T47D (cell line): ENCODE measurements at regions not wholly inside any gene's neighbourhood (a gene's known extent, or its start where the extent isn't known, plus 50 kb on each side); places are given as distances from the start of the nearest gene placed in this dataset.

Source experiments
- DNase-seq, 2 experiments: peaks; one replicate each; pipeline versions ENCODE4 v3.0.0 to v3.0.0-alpha.2; 2011 to 2012; ENCODE audit warnings: low read depth in 1 of 2, low spot score in 1 of 2
- JUND ChIP-seq: IDR thresholded peaks from 2 replicates; pipeline ENCODE4 v1.6.1; 2012; ENCODE audit warnings: low read depth
- in situ Hi-C: cut with HindIII; loops from 2 replicates; pipeline ENCODE4 v1.10.0; 2016; ENCODE audit warnings: low sequenced_read_pairs, low pct_unique_long_range_greater_than_20kb

DNA sequence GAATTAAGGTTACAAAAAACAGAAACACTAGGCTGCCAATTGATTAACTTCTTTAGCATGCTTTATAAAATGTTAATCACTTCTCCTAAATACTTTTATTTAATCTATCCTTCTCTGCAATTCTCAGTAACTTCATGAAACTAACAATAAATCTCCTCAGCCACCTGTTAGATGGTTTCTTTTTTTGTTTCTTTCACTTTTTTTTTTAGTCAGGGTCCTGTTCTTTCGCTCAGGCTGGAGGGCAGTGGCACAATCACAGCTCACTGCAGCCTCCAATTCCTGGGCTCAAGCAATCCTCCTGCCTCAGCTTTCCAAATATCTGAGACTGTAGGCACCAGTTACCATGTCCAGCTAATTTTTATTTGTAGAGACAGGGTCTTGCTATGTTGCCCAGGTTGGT, 213.4 kb upstream of the STK17B start:
- DNase-seq, result no peak
- in situ Hi-C loops, result no loop called here
- no peak for TF ChIP-seq JUND

- in situ Hi-C loops, result no loop called here
- no peak for DNase-seq
- no peak for TF ChIP-seq JUND
Measured at GRCh38 chr2:196389670-196390069, 218.3 kb upstream of the STK17B start.

DNA sequence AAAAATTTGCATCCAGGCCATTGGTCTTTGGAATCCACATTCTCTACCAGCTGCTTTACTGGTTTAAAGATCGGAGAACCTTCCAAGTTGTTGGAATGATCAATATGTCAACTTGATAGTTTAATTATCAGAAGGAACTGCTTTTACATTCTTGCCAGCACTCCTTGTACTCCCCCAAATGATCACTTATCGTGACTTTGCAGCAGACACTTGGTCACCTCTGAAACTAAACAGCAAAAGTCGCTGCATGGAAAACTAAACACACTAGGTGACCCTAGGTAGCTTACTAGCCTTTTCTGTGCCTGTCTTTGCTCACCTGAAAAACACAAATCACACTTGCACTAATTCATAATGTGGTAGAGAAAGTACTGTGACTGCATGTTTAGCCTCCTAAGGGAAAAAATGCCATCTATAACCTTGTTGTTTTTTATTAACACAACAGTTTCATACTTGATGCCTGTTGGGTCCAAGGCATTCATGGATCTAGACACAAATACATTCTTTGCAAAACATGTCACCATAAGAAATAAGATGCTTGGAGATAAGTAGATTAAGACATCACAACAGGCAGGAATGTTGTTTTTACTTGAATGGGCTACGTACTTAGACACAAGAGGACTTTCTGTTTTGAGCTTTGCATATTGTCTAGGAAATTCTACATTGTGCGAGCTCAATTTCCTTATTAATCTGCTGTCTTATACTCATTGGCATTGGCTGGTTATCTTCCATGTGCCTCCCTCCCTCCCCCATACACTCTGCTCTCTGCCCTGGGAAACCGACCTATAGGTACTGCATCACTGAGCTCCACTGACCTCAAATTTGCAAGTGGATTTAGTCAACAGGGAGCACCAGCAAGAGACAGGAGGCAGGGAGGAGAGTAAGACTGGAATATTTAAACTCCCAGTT, 219.1 kb upstream of the STK17B start:
- TF ChIP-seq JUND, result no peak
- in situ Hi-C loops, result no loop called here
- DNase-seq, result no peak

DNA sequence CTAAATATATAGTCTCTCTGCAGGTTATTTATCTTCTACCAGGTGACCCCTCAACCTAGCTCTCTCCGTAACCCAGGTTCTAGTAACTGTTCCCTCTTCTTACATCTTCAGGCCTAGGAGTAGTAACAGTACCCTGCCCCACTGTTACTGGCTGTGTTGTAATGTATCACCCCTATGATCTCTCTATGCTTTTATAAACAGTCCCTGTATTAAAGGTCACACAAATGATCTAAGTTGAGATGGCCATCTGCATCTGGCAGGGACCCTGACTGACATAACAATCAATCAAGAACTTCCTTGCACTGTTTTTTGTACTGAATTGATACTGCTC, 219.7 kb upstream of the STK17B start:
- in situ Hi-C loops, result no loop called here
- no peak for TF ChIP-seq JUND
- DNase-seq, result no peak

- no peak for DNase-seq
- TF ChIP-seq JUND, result no peak
- in situ Hi-C loops, result no loop called here
Measured at GRCh38 chr2:196399096-196399495, 227.7 kb upstream of the STK17B start.

GRCh38 chr2:196399722-196400691, 228.6 kb upstream of the STK17B start:
- in situ Hi-C loops, result no loop called here
- TF ChIP-seq JUND, result no peak
- DNase-seq, result no peak

- no peak for TF ChIP-seq JUND
- in situ Hi-C loops, result no loop called here
- no peak for DNase-seq
Measured at GRCh38 chr2:196403471-196403870, 232.1 kb upstream of the STK17B start.

- no peak for TF ChIP-seq JUND
- no peak for DNase-seq
- in situ Hi-C loops, result no loop called here
Measured at GRCh38 chr2:196404276-196404675, 232.9 kb upstream of the STK17B start.

DNA sequence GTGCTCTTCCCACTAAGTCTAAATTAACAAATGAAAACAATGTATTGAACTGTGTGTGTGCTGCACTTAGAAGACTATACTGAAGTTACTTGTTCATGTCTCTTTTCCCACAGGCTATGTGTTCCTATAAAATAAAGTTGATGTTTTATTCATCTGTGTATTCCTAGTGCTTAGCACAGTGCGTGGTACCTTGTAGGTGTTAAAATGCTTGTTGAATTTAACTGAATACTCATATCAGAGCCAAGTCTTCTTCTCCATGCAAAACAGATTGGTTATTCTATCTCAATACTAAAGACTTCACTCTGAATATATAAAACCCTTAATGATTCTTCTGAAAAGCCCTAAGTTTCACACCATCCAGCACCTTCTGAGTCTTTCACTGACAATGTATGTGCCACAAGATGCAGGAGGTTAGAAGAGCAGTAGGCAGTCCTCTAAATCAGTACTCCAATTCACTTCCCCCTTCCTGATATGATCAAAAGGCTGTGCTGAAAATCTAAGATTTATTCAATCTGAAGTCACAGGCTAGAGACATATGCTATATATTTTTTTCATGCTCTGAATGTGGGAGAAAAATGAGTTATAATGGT, 231.7 kb upstream of the CCDC150 start:
- DNase-seq, result no peak
- in situ Hi-C loops, result no loop called here
- TF ChIP-seq JUND, result no peak

DNA sequence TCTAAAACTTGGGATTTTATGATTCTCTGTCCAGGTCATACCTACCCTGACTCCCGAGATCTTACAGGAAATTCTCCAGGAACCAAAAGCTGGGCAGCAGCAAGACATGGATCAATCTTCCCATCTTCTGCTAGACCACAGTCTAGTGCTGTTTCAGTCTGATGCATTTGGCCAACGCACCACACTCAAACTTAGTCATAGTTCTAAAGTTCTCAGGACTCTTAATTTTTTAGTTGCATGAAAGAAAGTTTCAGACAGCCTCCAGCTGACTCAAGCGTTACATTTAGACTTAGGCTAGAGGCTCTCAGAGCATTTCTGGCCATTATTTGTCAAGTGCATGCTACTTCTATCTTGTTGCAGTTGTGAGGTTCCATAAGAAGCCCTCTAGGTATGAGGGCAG, 230.1 kb upstream of the CCDC150 start:
- no peak for TF ChIP-seq JUND
- in situ Hi-C loops, result no loop called here
- no peak for DNase-seq

- in situ Hi-C loops, result no loop called here
Measured at GRCh38 chr2:196410008-196410407, 229.5 kb upstream of the CCDC150 start.

GRCh38 chr2:196413821-196414274, 225.7 kb upstream of the CCDC150 start:
- in situ Hi-C loops, result no loop called here
- no peak for TF ChIP-seq JUND
- no peak for DNase-seq

More at GRCh38 chr2:196410008-196410407, 229.5 kb upstream of the CCDC150 start:
- TF ChIP-seq JUND, result no peak
- DNase-seq, result no peak

DNA sequence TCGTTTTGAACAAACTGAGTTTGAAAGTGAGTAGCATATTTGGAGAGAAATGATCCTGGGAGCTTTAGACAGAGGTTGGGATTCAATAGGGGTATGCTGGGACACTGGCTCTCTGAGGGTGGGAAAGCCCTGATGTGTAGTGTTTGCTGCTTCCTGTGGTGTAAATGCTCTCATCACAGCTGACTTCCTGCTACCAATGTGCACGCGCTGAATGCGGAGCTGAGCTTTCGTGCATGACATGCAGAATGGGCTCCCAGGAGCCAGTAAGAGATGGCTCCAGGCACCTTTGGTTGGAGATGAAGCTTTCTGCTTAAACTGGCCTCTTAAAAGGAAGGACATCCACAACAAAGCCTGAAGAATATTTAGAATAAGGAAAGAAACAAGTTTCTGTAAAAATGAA, 224.1 kb upstream of the CCDC150 start:
- DNase-seq, result no peak
- no peak for TF ChIP-seq JUND
- in situ Hi-C loops, result no loop called here
